GM12878 (cell line): ENCODE measurements at regions not wholly inside any gene's neighbourhood (a gene's known extent, or its start where the extent isn't known, plus 50 kb on each side); places are given as distances from the start of the nearest gene placed in this dataset.

Source experiments
- HDGF ChIP-seq: fragments of 450-650 bp; IDR thresholded peaks from 2 replicates; pipeline ENCODE4 v1.6.1; 2016; ENCODE audit warnings: antibody characterized with exemption
- TAF1 ChIP-seq: IDR thresholded peaks from 2 replicates; pipeline ENCODE4 v1.6.1; 2011; ENCODE audit warnings: mild to moderate bottlenecking, low read depth, low read length, borderline replicate concordance
- ZNF207 ChIP-seq: fragments of 450-650 bp; IDR thresholded peaks from 2 replicates; pipeline ENCODE4 v1.6.1; 2014; ENCODE audit warnings: antibody characterized with exemption, mild to moderate bottlenecking, borderline replicate concordance

DNA sequence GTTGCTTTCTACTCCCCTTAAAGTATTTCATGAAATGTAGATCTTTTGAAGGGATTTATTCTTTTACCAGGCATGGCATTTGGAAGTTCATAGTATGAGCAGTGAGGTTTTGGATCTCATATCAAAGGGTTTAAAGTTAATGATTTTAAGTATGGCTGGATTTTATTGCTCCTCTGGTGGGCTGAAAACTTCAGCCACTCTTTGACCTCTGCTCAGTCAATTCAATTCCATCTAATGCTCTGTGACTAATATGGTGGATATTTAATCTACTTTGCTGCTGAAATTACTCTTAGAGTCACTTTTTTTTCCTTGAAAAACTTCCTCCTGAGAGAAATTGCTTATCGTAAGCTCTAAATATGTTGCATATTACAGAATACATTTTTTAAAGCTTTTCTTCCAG lies 218.6 kb downstream of the NR2F2 start:
- TF ChIP-seq TAF1: no peak
- TF ChIP-seq HDGF: no peak
- TF ChIP-seq ZNF207: no peak
